Prostate gland (tissue), 2 donors: ENCODE measurements at regions not wholly inside any gene's neighbourhood (a gene's known extent, or its start where the extent isn't known, plus 50 kb on each side); places are given as distances from the start of the nearest gene placed in this dataset.

Source experiments
- CTCF ChIP-seq, 4 experiments: fragments of 200-600 bp in 2 of 4; fragments of 450-650 bp in 2 of 4; sonication (generic) in 2 of 4; IDR thresholded peaks; 1 replicate in 3 of 4; 2 replicates in 1 of 4; pipeline ENCODE4 v1.5.1; 2016 to 2019; ENCODE audit warnings: antibody characterized with exemption in 4 of 4, mild to moderate bottlenecking in 2 of 4, moderate library complexity in 2 of 4
- POLR2A ChIP-seq: fragments of 450-650 bp; IDR thresholded peaks from one replicate; pipeline ENCODE4 v1.6.1; 2016; ENCODE audit warnings: antibody characterized with exemption, mild to moderate bottlenecking
- POLR2AphosphoS5 ChIP-seq: sonication (generic); formaldehyde crosslinking; IDR thresholded peaks from one replicate; pipeline ENCODE4 v1.6.1; 2017; ENCODE audit warnings: antibody characterized with exemption

DNA sequence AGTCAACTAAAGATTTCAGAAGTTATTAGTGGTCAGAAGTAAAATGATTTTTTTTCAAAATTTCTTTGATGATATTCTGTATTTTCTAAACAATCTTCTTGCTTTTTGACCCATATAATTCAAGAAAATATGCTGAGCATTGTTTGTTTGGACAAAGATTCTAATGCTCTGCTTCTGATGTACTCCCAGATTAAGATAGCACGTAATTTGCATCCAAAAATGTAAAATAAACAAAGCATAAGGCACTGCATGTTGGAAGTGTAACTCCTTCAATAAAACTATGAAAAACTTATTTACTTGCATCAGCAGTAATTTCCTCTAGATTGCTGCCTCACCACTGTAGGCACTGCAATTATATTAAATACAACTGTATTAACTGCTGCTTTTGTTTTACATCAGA, 1054.1 kb downstream of the TTLL7 start:
- TF ChIP-seq POLR2AphosphoS5, result no peak
- TF ChIP-seq POLR2A, result no peak
- no peak for TF ChIP-seq CTCF (IDR thresholded peaks at IDR 0.05)
